GM21576 (cell line): ENCODE measurements at regions not wholly inside any gene's neighbourhood (a gene's known extent, or its start where the extent isn't known, plus 50 kb on each side); places are given as distances from the start of the nearest gene placed in this dataset.

ENCODE experiments used
- ATAC-seq: cut with Tn5 transposase; IDR thresholded peaks from one replicate; pipeline ENCODE4 v1.9.1; 2021; ENCODE audit warnings: mild to moderate bottlenecking, moderate library complexity; ENCODE audit not compliant: unreplicated experiment

- ATAC-seq: no peak
Measured at GRCh38 chr16:82414476-82414875, 212.3 kb upstream of the CDH13 start.

GRCh38 chr16:82412770-82413169 is 214.0 kb upstream of the CDH13 start:
- ATAC-seq: no peak

- no peak for ATAC-seq
Measured at GRCh38 chr16:82405736-82406135, 221.0 kb upstream of the CDH13 start.

DNA sequence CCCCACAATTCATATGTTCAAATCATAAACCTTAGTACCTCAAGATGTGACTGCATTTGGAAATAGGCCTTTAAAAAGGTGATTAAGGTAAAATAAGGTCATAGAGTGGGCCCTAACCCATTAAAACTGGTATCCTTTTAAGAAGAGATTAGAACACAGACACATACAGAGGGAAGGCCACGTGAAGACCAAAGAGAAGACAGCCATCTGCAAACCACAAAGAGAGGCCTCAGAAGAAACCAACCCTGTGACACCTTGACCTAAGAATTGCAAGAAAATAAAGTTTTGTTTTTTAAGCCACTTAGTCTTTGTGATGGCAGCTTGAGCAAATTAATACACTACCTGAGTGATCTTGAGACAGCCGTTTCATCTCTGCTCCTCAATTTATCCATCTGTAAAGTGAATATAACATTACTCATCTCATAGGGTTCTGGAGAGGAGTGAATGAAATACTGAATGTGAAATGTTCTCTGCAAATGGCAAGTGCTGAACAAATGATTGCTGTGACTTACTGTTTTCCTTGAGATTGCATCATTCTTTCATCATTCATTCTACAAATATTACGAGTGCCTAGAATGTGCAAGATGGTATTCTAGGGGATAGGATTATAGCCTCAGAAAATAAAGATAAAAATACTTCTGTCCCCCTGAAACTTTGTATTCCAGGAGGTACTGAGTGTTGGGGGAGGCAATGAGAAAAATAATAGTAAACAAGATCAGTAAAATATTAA is 222.0 kb upstream of the CDH13 start:
- no peak for ATAC-seq

- no peak for ATAC-seq
Measured at GRCh38 chr16:82402665-82403218, 224.0 kb upstream of the CDH13 start.

- ATAC-seq: no peak
Measured at GRCh38 chr16:82400046-82400445, 226.7 kb upstream of the CDH13 start.

GRCh38 chr16:82396509-82396908 is 226.5 kb upstream of the MPHOSPH6 start:
- no peak for ATAC-seq

DNA sequence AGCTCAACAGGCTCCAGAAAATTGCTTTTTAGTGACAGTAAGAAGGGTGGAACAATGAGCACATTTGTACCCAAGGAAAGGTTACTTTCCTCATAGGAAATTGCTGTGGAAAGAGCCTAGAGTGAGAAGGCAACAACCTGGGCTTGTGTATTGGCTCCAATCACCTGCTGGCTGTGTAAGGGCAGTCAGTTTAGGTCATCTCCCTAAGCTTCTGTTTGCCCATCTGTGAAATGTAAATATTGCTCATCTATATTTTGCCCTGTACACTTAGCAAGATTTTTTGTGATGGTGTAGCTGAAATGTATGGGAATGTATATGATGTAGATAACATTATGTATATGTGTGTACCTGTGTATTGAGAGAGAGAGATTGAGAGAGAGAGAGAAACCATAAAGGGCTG is 225.2 kb upstream of the MPHOSPH6 start:
- no peak for ATAC-seq

DNA sequence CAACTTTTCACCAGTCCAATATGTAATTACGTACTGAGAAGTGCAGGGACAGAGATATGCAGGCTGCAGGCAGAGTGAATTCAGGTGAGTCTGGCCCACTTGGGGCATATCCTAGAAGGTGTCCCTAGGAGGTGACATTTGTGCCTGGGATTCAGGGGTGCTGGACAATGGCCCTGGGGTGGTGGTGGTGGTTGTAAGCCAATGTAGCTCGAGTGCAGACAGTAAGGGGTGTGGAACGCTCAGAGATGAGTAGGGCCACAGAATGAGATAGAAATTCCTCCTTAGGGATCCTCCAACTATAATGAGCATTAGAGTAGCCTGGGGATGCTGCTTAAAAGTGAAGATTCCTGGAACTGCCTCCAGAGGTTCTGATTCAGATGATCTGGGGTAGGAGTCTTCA is 221.7 kb upstream of the MPHOSPH6 start:
- ATAC-seq: no peak

GRCh38 chr16:82389956-82390650 is 220.1 kb upstream of the MPHOSPH6 start:
- no peak for ATAC-seq

DNA sequence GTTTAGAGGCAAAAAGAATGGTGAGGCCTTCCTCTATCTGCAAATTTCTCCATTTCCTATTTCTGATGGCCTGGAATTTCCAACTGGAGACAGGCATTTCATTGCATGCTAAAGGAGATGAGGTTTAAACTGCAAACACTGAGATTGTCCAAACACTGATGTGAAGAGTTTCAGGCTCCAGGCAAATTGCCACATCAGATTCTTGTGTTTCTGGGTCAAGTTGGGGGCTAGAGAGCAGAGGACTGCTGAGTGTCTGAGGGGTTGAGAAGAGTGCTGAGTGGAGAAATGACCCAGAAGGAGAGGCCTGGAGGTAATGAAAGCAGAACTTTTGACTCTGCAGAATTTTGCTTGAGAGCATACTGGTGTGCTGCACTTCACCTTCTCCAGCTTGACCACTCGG is 216.7 kb upstream of the MPHOSPH6 start:
- ATAC-seq: no peak

DNA sequence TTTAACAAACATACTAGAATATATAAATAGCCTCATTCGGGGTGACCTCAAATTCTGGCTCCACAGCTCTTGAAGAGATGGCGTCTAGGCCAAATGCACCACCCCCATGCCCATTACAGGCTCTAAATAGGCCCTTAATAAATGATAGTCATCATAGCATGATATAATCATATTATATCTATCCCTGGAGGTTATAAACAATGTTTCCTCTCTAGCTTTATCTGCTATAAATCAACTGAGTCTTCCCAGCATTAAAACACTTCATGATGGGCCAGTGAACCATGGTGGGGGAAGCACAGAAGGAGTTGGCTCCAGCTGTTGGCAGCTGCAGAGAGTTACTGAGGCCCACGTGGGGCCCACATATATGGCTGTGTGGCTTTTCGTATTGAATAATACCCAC is 214.9 kb upstream of the MPHOSPH6 start:
- no peak for ATAC-seq

DNA sequence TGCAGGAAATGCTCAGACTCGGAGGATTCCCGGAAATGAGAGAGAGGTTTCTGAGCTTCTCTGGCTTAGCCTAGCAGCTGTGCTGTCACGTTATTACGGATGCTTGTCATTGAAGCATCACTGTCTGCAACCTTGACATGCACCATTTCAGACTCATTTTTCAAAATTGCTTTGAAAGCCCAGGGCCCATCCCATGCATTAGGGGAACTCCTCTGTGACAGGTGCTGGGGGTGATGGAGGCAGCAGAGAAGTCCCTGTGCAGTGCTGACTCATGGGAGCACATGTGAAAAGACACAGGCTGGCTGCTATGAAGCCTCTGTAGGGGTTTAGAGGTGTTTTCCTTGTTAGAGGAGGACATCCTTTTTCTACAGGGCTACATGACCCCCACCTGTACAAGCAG is 214.0 kb upstream of the MPHOSPH6 start:
- no peak for ATAC-seq

- ATAC-seq: no peak
Measured at GRCh38 chr16:82382521-82382920, 212.5 kb upstream of the MPHOSPH6 start.

DNA sequence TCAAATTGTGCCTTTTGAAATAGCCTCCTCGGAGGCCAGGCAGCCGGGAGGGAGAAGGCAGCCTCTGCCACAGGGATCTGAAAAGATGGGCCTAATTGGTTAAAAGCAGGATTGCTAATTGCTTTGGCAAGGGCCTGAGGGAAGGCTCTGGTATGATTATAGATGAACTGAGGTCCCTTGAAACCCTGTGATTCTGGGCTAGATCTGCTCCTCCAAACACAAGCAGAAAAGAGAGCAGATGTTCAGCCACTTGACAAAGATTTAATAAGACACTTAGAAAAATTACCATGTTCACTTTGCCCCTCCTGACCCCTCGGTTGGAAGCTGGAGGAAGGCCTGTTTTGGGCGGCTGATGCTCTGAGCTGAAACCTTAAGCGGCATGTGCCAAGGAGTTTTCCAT is 209.5 kb upstream of the MPHOSPH6 start:
- no peak for ATAC-seq

DNA sequence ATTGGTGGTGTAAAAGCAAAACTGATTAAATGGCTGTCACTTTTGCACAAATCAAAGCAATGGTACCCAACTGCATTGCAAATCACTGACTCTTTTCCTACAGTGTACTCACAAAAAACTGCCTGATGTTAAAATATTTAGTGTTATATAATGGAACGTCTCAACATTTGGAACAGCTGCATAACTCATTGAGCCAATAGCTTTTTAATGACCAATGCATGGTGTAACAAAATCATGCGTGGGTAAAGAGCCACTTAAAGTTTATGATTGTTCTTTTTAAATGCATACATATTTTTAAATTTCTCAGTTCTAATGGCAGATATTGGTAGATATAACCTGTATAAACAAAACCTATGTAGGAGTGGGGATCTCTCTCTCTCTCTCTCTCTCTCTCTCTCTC is 204.0 kb upstream of the MPHOSPH6 start:
- ATAC-seq: no peak

GRCh38 chr16:82370282-82370681 is 200.3 kb upstream of the MPHOSPH6 start:
- ATAC-seq: no peak

DNA sequence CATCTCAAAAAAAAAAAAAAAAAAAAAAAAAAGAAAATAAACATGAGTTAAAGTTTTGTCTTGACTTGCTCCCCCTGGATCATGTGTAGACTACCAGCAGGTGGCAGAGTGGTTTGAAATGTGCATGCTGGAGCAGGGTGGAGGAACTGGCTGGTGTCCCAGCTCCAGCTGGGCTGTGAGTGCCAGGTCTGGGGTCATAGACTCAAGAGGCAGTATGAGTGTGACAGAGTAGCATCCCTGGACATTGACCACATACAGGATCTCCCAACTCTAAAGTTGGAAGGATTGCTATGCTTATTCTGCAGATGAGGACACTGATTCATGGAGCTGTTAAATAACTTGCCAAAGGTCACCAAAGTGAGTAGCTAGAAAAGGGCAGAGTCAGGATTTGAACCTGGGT is 198.0 kb upstream of the MPHOSPH6 start:
- ATAC-seq: no peak

GRCh38 chr16:82366462-82366861 is 196.4 kb upstream of the MPHOSPH6 start:
- no peak for ATAC-seq

GRCh38 chr16:82364690-82365089 is 194.7 kb upstream of the MPHOSPH6 start:
- no peak for ATAC-seq

DNA sequence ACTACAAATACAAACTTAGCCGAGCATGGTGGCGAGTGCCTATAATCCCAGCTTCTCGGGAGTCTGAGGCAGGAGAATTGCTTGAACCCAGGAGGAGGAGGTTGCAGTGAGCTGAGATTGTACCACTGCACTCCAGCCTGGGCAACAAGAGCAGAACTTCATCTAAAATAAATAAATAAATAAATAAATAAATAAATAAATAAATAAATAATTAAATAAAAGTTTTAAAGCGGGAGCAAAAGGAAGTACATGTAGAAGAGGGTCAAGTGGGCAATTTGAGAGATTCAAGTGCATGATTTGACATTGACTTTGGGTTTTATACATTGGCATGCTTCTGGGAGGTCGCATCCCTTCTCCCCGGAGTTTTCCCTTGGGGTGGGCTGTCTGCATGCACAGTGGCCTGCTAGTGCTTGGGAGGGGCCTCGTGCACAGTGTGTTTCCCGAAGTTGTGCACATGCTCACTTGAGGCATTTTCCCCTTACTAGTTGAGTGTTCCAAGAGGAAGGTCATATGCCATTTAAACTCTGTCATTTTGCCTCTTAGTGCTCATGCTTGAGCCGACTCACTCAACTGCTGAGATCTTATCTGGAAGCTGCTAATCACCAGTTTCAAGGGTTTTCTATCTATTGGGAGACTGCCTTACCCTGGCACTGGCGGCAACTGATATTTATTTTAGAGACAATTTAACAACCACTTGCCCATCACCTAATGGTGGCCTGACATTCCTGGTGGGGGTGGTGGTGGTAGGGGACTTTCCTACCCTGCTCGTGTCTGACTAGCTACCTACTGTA is 193.2 kb upstream of the MPHOSPH6 start:
- no peak for ATAC-seq

DNA sequence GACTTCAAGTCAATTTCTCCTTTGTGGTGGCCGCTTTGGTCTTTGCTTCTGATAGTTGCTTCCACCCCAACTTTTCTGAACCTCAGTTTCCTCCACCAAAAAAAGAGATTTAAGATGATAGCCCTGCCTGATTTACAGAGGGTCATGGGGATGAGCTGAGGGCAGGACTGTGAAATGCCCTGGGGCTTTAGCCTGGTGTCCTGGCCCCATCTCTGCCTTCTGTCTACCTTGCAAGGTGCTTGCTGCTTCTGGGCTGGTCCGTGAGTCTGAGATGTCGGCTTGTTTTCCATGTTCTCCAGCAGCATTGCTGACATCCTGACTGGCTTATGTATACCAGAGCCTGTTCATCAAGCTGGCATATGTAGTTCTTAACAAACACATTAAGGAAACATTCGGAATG is 191.9 kb upstream of the MPHOSPH6 start:
- ATAC-seq: no peak
